GM12872 (cell line): ENCODE measurements at regions not wholly inside any gene's neighbourhood (a gene's known extent, or its start where the extent isn't known, plus 50 kb on each side); places are given as distances from the start of the nearest gene placed in this dataset.

Experiments used
- CTCF ChIP-seq: IDR thresholded peaks from 3 replicates; pipeline ENCODE4 v1.5.1; 2011; ENCODE audit warnings: low read depth, mild to moderate bottlenecking, low read length, moderate library complexity; ENCODE audit not compliant: insufficient read depth

DNA sequence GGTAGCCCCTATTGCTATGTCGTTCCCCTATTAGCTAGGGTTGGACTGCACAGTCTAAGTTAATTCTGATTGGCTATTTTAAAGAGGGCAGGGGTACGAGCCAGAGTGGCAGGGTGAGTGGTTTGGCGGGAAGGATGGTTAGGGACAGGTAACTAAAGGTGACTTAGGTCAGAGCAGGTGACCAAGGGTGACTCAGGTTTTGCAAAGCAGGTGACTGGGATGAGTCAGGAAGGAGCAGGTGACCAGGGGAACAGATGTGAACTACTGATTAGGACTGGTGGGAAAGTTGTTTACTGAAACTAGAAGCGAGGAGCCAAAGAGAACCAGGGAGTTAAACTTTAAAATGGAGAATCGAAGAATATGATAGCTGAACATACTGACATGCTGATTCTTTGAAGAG lies 295.2 kb downstream of the GJA1 start:
- no peak for TF ChIP-seq CTCF

- TF ChIP-seq CTCF = no peak
Observed at GRCh38 chr6:121731381-121731780, 295.9 kb downstream of the GJA1 start.

GRCh38 chr6:121732641-121733040 lies 297.2 kb downstream of the GJA1 start:
- no peak for TF ChIP-seq CTCF

DNA sequence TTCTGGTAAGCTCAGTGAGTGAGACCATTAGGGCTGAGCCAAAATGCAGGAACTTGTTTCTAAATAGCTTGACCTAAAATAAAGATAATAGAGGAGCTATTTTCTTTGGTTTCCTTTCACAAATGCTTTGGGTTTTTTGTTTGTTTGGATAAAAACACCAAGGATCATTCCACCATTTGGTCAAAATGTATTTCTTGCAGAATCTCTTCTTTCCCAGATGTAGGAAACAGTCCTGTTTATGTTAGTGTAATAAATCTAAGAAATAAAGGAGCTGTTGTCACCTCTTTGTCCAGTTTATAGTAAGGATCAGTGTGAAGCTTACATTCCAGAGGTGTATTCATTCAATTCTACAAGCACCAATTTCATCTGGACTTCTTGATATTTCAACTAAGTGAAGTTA lies 297.8 kb downstream of the GJA1 start:
- TF ChIP-seq CTCF = no peak

- no peak for TF ChIP-seq CTCF
Observed at GRCh38 chr6:121743691-121744090, 308.2 kb downstream of the GJA1 start.

GRCh38 chr6:121748376-121748775 lies 312.9 kb downstream of the GJA1 start:
- TF ChIP-seq CTCF = no peak

- no peak for TF ChIP-seq CTCF
Observed at GRCh38 chr6:121748850-121749249, 313.4 kb downstream of the GJA1 start.

GRCh38 chr6:121755485-121755884 lies 320.0 kb downstream of the GJA1 start:
- no peak for TF ChIP-seq CTCF
